ENCODE measurements at regions not wholly inside any gene's neighbourhood (a gene's known extent, or its start where the extent isn't known, plus 50 kb on each side); places are given as distances from the start of the nearest gene placed in this dataset.

- no peaks in the 10 kb centered on the region for H3K36me3 ChIP-seq (ENCODE audit: control insufficient read depth, insufficient read depth, low read length)
- peaks cover 17% of the 10 kb centered on the region for H3K27me3 ChIP-seq (ENCODE audit: control insufficient read depth, insufficient read depth, low read length)
- no peak for DNase-seq (ENCODE audit: low read depth)
- TF ChIP-seq CTCF (IDR thresholded peaks at IDR 0.05; ENCODE audit: insufficient read depth, low read length, poor library complexity, severe bottlenecking): no peak
- H3K4me3 ChIP-seq (ENCODE audit: low read depth, low read length): no peak overlapping the region
Observed at GRCh38 chr17:36679815-36680467, 78.6 kb downstream of the MRM1 start.

GRCh38 chr17:36680701-36681202, 79.4 kb downstream of the MRM1 start:
- no peak overlapping the region for H3K4me3 ChIP-seq (ENCODE audit: low read depth, low read length)
- no peaks in the 10 kb centered on the region for H3K36me3 ChIP-seq (ENCODE audit: control insufficient read depth, insufficient read depth, low read length)
- peaks cover 22% of the 10 kb centered on the region for H3K27me3 ChIP-seq (ENCODE audit: control insufficient read depth, insufficient read depth, low read length)
- DNase-seq (ENCODE audit: low read depth): no peak
- no peak for TF ChIP-seq CTCF (IDR thresholded peaks at IDR 0.05; ENCODE audit: insufficient read depth, low read length, poor library complexity, severe bottlenecking)

- H3K36me3 ChIP-seq (ENCODE audit: control insufficient read depth, insufficient read depth, low read length): no peaks in the 10 kb centered on the region
- H3K4me3 ChIP-seq (ENCODE audit: low read depth, low read length): no peak overlapping the region
- peaks cover 34% of the 10 kb centered on the region for H3K27me3 ChIP-seq (ENCODE audit: control insufficient read depth, insufficient read depth, low read length)
- no peak for DNase-seq (ENCODE audit: low read depth)
- TF ChIP-seq CTCF (IDR thresholded peaks at IDR 0.05; ENCODE audit: insufficient read depth, low read length, poor library complexity, severe bottlenecking): no peak
Observed at GRCh38 chr17:36682773-36683172, 81.4 kb downstream of the MRM1 start.

- peaks cover 34% of the 10 kb centered on the region for H3K27me3 ChIP-seq (ENCODE audit: control insufficient read depth, insufficient read depth, low read length)
- no peaks in the 10 kb centered on the region for H3K36me3 ChIP-seq (ENCODE audit: control insufficient read depth, insufficient read depth, low read length)
- DNase-seq (ENCODE audit: low read depth): no peak
- no peak for TF ChIP-seq CTCF (IDR thresholded peaks at IDR 0.05; ENCODE audit: insufficient read depth, low read length, poor library complexity, severe bottlenecking)
- no peak overlapping the region for H3K4me3 ChIP-seq (ENCODE audit: low read depth, low read length)
Observed at GRCh38 chr17:36683387-36683786, 82.0 kb downstream of the MRM1 start.

- TF ChIP-seq CTCF (IDR thresholded peaks at IDR 0.05; ENCODE audit: insufficient read depth, low read length, poor library complexity, severe bottlenecking): no peak
- no peak for DNase-seq (ENCODE audit: low read depth)
- H3K27me3 ChIP-seq (ENCODE audit: control insufficient read depth, insufficient read depth, low read length): peaks cover 37% of the 10 kb centered on the region
Observed at GRCh38 chr17:36684134-36684533, 82.8 kb downstream of the MRM1 start.

GRCh38 chr17:36686123-36686669, 84.8 kb downstream of the MRM1 start:
- DNase-seq (ENCODE audit: low read depth): no peak
- Histone ChIP-seq H3K4me3 (ENCODE audit: low read depth, low read length) (no peak overlapping the region), H3K36me3 (ENCODE audit: control insufficient read depth, insufficient read depth, low read length) (no peaks in the 10 kb centered on the region), H3K27me3 (ENCODE audit: control insufficient read depth, insufficient read depth, low read length) (peaks cover 53% of the 10 kb centered on the region)
- no peak for TF ChIP-seq CTCF (IDR thresholded peaks at IDR 0.05; ENCODE audit: insufficient read depth, low read length, poor library complexity, severe bottlenecking)

More at GRCh38 chr17:36684134-36684533, 82.8 kb downstream of the MRM1 start:
- no peaks in the 10 kb centered on the region for H3K36me3 ChIP-seq (ENCODE audit: control insufficient read depth, insufficient read depth, low read length)
- H3K4me3 ChIP-seq (ENCODE audit: low read depth, low read length): no peak overlapping the region

Measured in kidney epithelial cell (primary cell).